HG03280 (cell line): ENCODE measurements at regions not wholly inside any gene's neighbourhood (a gene's known extent, or its start where the extent isn't known, plus 50 kb on each side); places are given as distances from the start of the nearest gene placed in this dataset.
"Not testable (repeated sequence)": the region's sequence is repeated elsewhere in the genome, so short reads cannot be mapped to it uniquely, and the experiment has no call there.

Source experiments
- ATAC-seq: cut with Tn5 transposase; IDR thresholded peaks from one replicate; pipeline ENCODE4 v1.9.1; 2021; ENCODE audit warnings: mild to moderate bottlenecking, moderate library complexity; ENCODE audit not compliant: unreplicated experiment

DNA sequence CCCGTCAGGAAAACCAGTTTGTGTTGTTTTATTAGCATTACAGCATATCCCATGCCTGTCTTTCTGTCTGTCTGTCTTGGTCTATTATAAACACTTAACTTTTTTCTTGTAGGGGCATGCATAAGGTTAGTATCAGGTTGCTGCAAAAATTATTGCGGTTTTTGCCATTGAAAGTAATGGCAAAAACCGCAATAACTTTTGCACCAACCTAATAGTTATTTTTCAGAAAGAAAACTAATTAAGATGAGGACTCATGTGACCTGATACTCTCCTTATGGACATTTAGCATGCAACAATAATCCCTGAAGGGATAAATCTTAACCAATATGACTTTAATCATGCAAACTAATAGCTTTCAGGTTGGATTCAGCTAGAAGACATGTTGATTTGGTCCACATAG is 326.7 kb upstream of the SUCLG2 start:
- ATAC-seq = no peak

DNA sequence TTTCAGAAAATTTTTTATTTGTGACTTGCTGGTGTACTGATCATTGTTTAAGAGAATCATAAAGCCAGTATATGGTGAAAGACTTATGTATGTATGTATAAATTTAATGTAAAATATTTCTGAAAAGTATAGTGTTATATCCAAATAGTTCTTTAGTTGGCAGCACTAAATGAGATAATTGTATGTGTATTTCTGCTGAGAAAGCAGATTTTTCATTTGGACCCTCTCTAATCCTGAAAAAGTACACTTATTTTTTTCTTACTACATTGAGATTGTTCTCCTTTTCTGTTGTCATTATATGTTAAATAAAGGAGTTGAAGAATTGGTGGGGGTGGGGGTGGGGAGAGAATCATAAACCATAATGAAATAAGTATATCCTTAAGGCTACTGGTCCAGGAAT is 324.9 kb upstream of the SUCLG2 start:
- no peak for ATAC-seq

DNA sequence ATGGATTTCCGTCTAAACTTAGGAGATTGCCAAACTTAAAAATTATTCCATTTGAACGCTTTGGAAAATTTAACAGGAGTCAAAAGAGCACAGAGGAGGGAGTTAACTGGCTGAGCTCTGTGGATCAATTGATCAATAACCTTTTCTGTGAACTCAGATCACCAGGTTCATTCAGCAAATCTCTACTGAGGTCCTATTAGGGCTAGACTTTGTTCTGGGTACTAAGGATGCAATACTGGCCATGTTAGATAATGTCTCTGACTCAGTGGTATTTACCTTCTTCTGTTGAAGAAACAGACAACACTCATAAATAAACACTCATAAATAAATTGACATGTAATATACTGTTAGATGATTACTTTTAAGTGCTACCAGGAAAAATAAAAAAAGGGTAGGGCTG is 323.4 kb upstream of the SUCLG2 start:
- ATAC-seq = no peak

DNA sequence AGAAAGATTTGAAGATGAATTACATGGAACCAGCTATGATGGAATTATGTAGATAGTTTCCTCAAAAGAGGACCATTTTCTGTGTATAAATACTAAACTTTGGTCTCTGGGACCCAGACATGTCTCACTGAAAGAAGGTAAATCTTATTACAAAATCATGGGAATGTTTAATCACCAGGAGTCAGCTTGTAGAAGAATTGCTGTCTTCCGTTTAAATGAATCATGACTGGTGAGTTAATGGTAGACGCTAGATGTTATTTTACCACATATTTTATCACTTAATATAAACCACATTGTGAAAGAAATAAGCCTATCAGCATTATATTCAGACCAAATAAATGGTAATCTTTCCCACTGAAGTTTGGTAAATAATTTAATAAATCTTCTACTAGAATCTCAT is 322.3 kb upstream of the SUCLG2 start:
- ATAC-seq = no peak

DNA sequence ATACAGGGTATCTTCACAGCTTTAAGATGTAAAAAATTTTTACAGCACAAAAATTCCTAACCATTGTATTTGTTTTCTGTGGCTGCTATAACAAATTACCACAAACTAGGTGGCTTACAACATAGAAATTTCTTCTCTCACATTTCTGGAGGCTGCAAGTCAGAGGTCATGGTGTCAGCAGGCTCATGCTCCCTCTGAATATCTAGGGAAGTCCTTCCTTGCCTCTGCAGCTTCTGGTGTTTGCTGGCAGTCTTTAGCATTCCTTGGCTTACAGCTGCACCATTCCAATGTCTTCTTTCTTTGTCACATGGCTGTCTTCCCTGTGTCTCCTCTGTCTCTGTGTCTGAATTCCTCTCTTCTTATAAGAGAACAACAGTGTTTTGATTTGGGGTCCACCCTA is 310.2 kb upstream of the SUCLG2 start:
- no peak for ATAC-seq

DNA sequence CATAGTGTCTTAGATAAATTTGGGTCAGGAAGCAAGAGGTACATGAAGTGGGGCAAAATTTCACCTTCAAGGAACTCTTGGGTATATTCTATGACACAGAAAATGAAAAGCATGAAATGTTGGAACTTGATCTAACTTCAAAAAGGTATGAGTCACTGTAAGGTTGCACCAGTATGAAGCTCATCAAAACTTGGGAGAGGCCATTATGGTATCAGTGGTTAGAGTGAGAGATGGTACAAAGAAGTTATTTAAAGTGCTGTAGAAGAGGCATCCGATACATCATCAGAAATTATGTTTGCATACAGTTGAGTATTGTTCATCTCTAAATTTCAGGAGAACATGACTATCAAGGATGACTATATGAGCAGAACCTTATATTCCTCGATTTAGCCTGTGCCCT is 302.9 kb upstream of the SUCLG2 start:
- no peak for ATAC-seq

DNA sequence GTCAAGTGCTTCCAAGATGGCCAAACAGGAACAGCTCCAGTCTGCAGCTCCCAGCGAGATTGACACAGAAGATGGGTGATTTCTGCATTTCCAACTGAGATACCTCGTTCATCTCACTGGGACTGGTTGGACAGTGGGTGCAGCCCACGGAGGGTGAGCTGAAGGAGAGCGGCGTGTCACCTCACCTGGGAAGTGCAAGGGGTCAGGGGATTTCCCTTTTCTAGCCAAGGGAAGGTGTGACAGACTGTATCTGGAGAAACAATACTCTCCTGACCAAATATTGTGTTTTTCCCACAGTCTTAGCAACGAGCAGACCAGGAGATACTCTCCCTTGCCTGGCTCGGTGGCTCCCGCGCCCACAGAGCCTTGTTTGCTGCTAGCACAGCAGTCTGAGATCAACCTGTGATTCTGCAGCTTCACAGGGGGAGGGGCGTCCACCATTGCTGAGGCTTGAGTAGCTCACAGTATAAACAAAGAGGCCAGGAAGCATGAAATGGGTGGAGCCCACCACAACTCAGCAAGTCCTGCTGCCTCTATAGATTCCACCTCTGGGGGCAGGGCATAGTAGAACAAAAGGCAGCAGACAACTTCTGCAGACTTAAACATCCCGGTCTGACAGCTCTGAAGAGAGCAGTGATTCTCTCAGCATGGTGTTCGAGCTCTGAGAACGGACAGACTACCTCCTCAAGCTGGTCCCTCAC is 293.5 kb upstream of the SUCLG2 start:
- ATAC-seq = no peak

DNA sequence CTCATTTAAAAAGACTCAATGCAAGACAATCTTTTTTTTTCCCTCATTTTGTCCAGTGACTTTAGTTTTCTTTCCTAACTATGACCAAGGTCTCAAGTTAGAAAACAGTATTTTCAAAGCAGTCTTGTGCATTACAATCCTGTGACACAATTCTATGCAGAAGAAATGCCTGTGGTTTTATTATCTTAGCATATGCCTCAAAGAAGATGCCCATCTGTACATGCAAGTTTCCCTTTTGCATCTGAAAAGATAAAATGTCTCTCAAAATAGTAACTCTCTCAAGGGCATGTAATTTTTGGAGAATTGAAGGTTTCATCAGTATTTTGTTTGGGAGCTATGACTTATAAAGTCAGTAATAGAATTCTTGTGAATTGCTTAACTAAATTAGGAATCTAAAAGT is 292.0 kb upstream of the SUCLG2 start:
- no peak for ATAC-seq

DNA sequence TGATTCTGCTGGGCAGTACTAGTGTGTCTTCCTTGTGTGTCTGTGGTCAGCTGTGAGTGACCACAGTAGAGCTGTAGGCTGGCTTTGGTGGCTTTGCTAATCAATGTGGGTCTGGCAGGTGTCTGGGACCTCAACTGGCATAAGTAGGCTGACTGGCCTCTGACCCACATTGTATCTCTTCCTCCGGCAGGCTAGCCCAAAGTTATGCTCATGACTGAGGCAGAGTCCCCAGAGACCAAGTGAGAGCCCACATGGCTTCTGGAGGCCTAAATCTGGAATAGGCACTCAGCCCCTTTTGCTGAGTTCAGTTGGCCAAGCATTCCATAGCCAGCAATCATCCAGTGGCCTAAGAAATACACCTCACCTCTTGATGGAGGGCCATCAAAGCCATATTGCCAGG is 289.1 kb upstream of the SUCLG2 start:
- no peak for ATAC-seq

DNA sequence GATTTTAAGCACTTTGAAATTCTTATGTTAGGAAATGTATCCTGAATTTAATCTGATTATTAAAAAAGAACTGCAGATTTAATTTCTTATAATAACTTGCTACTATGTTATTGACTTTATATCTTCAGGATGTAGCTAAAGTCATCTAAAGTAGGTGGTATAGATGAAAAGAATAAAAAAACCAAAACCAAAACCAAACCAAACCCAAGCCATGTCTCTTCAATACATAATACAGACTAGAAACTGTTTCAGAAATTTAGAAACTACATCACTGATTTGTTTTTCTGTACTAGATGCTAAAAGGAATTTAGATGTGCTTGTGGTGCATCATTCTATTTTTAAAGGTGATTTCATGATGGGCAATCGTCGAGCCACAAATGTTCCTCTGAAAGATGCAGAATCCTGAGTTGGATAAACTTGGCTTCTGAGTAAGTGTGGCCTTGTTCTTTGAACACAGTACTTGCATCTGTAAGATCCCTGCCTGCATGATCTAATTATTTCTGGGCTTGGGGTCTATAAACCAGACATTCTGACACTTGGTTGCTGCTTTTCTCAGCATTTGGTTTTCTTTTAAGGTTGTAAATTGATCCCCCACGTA is 287.1 kb upstream of the SUCLG2 start:
- ATAC-seq = no peak

DNA sequence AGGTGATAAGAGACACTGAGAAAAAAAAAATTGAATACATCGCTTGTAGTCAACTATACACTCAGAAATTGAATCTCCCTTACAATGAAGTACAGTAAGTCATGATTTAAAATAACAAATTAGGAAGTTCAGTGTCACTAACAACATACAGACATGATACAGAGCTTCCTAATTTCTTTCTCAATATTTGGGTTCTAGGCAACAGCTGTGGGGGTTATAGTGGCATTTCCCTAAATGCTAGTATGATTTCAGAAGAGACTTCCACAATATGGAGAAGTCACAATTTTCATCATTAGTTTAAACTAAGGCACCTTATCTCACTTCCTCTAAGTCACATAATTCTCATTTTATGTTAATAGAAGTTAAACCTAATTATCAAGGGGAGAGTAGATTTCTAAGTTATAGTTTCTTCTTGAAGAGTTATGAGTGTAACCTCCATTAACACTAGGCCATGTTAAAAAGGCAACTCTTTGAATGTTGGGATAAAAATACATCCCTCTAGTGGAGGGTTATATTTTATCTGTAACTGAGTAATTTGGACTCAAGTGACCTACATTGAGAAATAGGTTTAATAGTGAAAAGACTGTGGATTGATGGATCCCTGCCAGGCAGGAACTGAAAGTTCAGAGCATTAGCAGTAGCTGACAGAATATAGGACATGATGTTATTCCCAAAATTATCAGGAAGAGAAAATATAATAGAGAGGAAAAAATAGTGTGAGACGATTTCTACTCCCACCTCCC is 286.0 kb upstream of the SUCLG2 start:
- no peak for ATAC-seq

DNA sequence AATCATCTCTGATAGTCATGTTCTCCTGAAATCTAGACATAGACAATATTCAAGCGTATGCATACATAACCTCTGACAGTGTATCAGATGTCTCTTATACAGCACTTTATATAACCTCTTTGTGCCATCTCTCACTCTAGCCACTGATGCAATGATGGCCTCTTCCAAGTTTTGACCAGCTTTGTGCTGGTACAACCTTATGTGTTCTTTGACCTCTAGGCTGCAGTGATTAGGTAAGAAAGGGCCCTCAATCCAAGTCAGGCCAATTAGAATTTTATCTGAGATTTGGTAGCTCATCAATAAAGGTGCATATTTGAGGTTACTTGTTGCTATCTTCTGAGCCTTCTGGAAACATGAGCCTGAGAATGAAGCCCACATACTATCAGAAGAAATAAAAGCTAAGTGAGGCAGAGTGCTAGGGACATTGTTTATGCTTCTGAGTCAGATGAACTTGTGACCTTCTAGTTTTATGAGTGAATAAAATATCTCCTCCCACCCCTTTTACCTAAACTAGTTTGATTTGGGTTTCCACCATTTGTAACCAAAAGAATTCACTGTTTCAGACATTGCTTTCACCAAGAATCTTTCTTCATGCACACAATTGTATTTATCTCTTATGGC is 283.2 kb upstream of the SUCLG2 start:
- no peak for ATAC-seq

DNA sequence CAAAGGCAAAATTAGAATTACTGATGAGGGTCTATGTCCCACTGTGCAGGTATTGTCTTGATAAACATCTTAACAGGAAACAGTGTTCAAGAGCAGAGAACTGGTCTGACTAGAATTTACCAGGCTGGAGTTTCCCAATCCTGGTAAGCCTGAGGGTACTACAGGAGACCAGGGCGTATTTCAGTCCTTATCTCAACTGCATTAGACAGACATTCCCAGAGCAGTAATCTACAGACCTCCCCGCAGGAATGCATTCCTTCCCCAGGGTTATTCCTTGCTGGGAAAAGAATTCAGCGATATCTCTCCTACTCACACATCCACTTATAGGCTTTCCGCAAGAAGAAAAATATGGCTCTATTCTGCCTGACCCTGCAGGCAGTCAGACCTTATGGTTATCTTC is 276.0 kb upstream of the SUCLG2 start:
- not testable (repeated sequence) for ATAC-seq

DNA sequence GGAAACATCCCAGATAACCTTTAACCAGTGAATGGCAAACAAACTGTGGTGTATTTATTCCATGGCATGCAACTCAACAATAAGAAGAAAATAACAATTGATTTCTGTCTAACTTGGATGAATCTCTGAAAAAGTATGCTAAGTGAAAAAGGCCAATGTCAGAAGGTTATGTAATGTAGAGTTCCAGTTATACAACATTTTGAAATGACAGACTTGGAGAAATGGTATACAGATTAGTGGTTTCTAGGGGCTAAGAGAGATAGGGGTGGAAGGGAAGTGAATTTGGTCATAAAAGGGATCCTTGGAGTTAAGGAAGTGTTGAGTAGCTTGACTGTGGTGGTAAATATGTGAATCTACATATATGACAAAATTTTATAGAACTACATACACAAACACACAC is 269.4 kb upstream of the SUCLG2 start:
- no peak for ATAC-seq

DNA sequence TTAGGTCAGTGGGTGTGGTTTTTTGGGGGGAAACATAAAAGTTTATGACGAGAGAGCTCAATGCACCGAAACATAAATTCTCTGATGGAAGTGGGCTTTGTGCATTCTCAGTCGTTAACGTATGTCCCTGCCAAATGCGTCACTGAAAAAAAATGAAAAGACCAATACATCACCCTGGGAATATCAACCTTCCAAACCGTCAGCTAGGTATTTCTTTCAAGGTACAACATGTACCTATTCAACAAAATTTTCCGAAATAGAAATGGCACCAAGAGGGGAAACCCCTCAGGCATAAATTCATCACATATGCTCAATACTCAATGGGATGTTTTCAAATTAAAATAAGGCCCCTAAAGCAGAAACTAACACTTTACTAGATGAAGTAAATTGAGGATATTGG is 266.6 kb upstream of the SUCLG2 start:
- no peak for ATAC-seq

DNA sequence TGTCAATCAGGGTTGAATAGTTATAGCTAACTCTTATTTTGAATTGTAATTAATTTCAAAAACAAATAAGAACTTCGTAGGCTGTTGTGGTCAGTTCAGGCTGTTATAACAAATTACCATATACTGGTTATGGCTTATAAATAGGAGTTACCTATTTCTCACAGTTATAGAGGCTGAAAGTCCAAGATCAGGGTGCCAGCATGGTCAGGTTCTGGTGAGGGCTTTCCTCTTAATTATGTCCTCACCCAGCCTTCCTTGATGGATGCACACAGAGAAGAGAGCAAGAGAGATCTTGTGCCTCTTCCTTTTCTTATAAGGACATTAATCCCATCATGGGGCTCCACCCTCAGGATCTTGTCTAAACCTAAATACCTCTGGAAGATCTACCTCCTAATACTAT is 265.9 kb upstream of the SUCLG2 start:
- no peak for ATAC-seq

DNA sequence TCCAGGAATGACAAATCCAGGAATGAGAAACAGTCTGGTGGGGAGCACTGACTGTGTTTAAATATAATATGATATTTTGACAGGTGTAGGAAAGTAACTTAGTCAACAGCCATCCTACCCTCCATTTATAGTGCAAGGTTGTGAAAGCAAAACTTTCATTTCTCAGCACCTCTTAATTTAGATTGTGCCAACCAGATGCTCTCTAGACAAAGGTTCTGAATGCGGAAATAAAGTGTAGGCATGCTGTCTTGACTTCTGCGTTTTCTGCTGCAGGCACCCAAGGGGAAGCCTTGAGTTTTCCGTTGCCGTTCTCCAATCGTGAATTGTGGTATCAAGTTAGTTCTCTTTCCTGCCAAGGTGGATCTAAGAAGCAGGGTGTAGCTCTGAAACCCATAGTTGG is 261.9 kb upstream of the SUCLG2 start:
- no peak for ATAC-seq

DNA sequence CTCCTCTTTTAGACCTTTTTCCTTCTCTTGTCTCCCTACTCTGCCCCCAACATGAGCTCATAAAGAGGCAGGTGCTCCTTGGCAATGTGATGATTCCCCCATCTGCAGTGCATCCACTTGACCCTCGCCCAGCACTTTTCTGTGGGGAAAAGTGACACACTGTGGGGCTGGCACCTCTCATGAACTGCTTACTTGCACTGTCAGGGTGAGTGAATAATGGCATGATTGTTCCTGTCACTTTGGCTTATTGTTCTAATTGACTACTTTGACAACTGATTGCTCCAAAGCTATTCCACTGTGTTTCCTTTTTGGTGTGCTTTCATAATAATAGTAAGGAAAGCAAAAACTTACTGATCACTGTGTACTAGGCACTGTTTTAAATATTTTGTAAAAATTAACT is 253.3 kb upstream of the SUCLG2 start:
- no peak for ATAC-seq

DNA sequence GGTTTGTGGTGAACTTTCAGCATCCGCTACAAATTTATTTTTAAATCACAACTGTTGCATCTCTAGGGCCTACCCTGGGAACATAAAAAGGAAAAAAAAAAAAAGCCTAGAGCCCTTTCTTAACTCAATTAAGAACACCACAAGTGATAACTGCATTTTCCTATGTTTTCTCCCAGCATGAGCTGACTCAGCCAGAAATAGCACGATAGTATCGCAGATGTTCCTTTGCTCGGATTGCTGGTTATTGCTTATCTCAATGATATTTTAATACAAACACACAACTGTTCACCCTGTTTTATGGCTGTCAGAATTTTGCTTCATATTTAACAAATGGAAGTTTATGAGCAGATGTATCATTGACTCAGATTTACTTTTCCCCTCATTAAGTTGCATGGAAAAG is 251.8 kb upstream of the SUCLG2 start:
- no peak for ATAC-seq

DNA sequence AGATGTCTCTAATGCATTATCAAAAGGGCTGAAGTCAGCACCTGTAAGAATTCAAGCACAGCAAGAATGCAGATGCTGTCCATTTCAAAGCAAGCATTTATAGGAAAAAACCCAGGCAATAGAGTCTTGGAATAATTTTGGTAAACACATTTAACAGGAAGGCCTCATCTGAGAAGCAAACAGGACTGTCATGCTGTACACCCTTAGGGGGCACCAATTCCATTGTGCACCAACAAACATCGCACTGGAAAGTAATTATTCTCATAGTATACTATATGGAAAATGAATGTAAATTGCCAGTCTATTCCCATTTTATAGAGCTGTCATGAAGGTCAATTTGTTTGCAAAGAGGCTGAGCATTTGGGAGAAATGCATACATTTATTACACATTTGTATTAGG is 247.3 kb upstream of the SUCLG2 start:
- ATAC-seq = no peak

DNA sequence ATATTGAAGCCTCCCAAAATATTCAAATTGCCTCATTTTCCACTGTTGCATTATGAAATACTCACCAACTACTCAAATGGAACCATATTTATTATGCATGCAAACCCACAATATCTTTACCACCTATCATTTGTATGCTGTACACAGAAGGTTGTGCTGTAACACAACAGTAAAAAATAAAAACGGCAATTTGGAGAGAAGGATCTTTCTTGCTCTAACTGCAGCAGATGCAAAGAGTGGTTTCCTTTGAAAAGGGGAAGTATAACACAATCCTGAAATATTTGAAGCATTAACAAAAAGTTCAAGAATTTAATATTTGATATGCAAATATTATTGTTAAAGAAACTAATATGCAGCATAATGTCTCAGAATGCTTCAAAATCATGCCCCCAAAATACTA is 244.5 kb upstream of the SUCLG2 start:
- ATAC-seq = no peak
